K562 (cell line): ENCODE measurements at regions not wholly inside any gene's neighbourhood (a gene's known extent, or its start where the extent isn't known, plus 50 kb on each side); places are given as distances from the start of the nearest gene placed in this dataset.

Experiments
- ATAC-seq: fragments of 200-7000 bp; cut with Tn5 transposase; 3 replicates; pipeline ENCODE4 v1.9.1; 2020; ENCODE audit warnings: moderate library complexity
- BruUV-seq: library from RNA; stranded (reverse); fragments of 400-500 nt; replicated peaks from 2 replicates; lab custom pipeline; 2021; lab: Mats Ljungman, UMichigan
- CTCF ChIA-PET: fragments of 300-600 bp; formaldehyde crosslinking; extraction: SDS; loops from one replicate; lab custom pipeline; 2021; ENCODE audit warnings: low intra/inter-chr PET ratio; lab: Yijun Ruan, JAX
- POLR2A ChIA-PET: fragments of 300-600, 350-650 bp; sonication (Branson Sonifier 250); formaldehyde crosslinking; extraction: SDS; loops from one replicate; lab custom pipeline; 2021; ENCODE audit warnings: antibody characterized with exemption, inconsistent platforms; lab: Yijun Ruan, JAX
- DNase-seq, 4 experiments: peaks; one replicate each; pipeline versions ENCODE4 v3.0.0 to v3.0.0-alpha.2; 2011 to 2018; ENCODE audit warnings: low spot score in 3 of 4, mixed read lengths in 3 of 4; ENCODE audit errors: extremely low read depth in 1 of 4
- FAIRE-seq: peaks from 2 replicates; lab custom pipeline; 2011; peaks lifted over from hg19 to GRCh38; lab: Jason Lieb, UNC
- H2AFZ ChIP-seq: 2 replicates; pipeline ENCODE4 v1.6.0; 2011; ENCODE audit warnings: low read depth, low read length, control low read depth, inconsistent platforms
- H3K27ac ChIP-seq: fragments of 200-600 bp; 3 replicates; pipeline ENCODE4 v1.8.0; 2011; ENCODE audit warnings: low read depth, mild to moderate bottlenecking, control low read depth, inconsistent platforms, low read length, moderate library complexity, mixed read lengths; ENCODE audit errors: extremely low read depth
- H3K27me3 ChIP-seq, 2 experiments: fragments of 300-600 bp in 1 of 2; 2 replicates in 1 of 2; 3 replicates in 1 of 2; pipeline versions ENCODE4 v1.6.0 to v1.8.0; 2011; ENCODE audit warnings: inconsistent platforms in 2 of 2, low read length in 2 of 2, mild to moderate bottlenecking in 1 of 2, mixed read lengths in 1 of 2, moderate library complexity in 1 of 2; ENCODE audit not compliant: control insufficient read depth in 2 of 2, insufficient read depth in 2 of 2
- H3K36me3 ChIP-seq: fragments of 300-600 bp; 3 replicates; pipeline ENCODE4 v1.8.0; 2011; ENCODE audit warnings: mild to moderate bottlenecking, low read length, inconsistent platforms; ENCODE audit not compliant: control insufficient read depth, insufficient read depth
- H3K4me1 ChIP-seq, 2 experiments: fragments of 200-600 bp in 1 of 2; replicated peaks in 1 of 2; 2 replicates in 1 of 2; 3 replicates in 1 of 2; pipeline versions ENCODE4 v1.5.1 to v1.8.0; 2011; ENCODE audit warnings: inconsistent platforms in 2 of 2, low read length in 2 of 2, mild to moderate bottlenecking in 1 of 2, mixed read lengths in 1 of 2, moderate library complexity in 1 of 2; ENCODE audit not compliant: control insufficient read depth in 2 of 2, insufficient read depth in 2 of 2
- H3K4me2 ChIP-seq: 2 replicates; pipeline ENCODE4 v1.6.1; 2011; ENCODE audit warnings: low read length, control low read depth, inconsistent platforms, mixed read lengths; ENCODE audit not compliant: insufficient read depth
- H3K4me3 ChIP-seq: fragments of 200-600 bp; sonication (generic), shearing (Covaris generic); 2 replicates; pipeline ENCODE4 v1.5.1; 2016; ENCODE audit warnings: control low read depth, inconsistent platforms
- H3K79me2 ChIP-seq: fragments of 200-600 bp; 3 replicates; pipeline ENCODE4 v1.8.0; 2011; ENCODE audit warnings: low read length, inconsistent platforms; ENCODE audit not compliant: control insufficient read depth, insufficient read depth
- H3K9ac ChIP-seq, 2 experiments: 2 replicates each; pipeline versions ENCODE4 v1.6.0 to v1.6.1; 2011; ENCODE audit warnings: low read depth in 2 of 2, low read length in 2 of 2, control low read depth in 1 of 2, inconsistent platforms in 1 of 2, mild to moderate bottlenecking in 1 of 2, mixed read lengths in 1 of 2; ENCODE audit not compliant: insufficient read depth in 1 of 2
- H3K9me1 ChIP-seq: one replicate; pipeline ENCODE4 v1.6.0; 2011; ENCODE audit warnings: inconsistent platforms, mild to moderate bottlenecking, low read length, moderate library complexity; ENCODE audit not compliant: control insufficient read depth, insufficient read depth
- H3K9me3 ChIP-seq: replicated peaks from 2 replicates; pipeline ENCODE4 v1.5.1; 2011; ENCODE audit warnings: low read depth, low read length, inconsistent platforms; ENCODE audit not compliant: control insufficient read depth, insufficient read depth
- H4K20me1 ChIP-seq: replicated peaks from 2 replicates; pipeline ENCODE4 v1.6.1; 2011; ENCODE audit warnings: low read length, inconsistent platforms, mixed read lengths; ENCODE audit not compliant: control insufficient read depth, insufficient read depth
- CEBPZ ChIP-seq: fragments of 150-350 bp; IDR thresholded peaks from 2 replicates; pipeline ENCODE4 v1.6.1; 2014; ENCODE audit warnings: low read depth, mild to moderate bottlenecking, low read length, borderline replicate concordance
- TAF9B ChIP-seq: fragments of 450-650 bp; IDR thresholded peaks from 2 replicates; pipeline ENCODE4 v1.6.1; 2018; ENCODE audit warnings: mild to moderate bottlenecking; ENCODE audit not compliant: partially characterized antibody
- TCF7 ChIP-seq: sonication (generic); IDR thresholded peaks from 2 replicates; pipeline ENCODE4 v1.6.1; 2016; ENCODE audit warnings: antibody characterized with exemption, borderline replicate concordance
- YBX1 ChIP-seq: fragments of 450-650 bp; IDR thresholded peaks from 2 replicates; pipeline ENCODE4 v1.7.1; 2016; ENCODE audit warnings: mild to moderate bottlenecking
- ZBTB1 ChIP-seq: sonication (generic); formaldehyde crosslinking; IDR thresholded peaks from 2 replicates; pipeline ENCODE4 v1.8.1; 2023; ENCODE audit warnings: missing genetic modification reagents, low read depth, mild to moderate bottlenecking, borderline replicate concordance
- ZNF780A ChIP-seq: fragments of 250-450 bp; sonication (Bioruptor Pico); IDR thresholded peaks from 2 replicates; pipeline ENCODE4 v1.5.0; 2021; ENCODE audit warnings: mild to moderate bottlenecking
- WGBS: fragments of 100-300 bp; shearing (Covaris generic); methylation state at CpG from one replicate; pipeline ENCODE4 v1.1.6; 2016; ENCODE audit warnings: low coverage, mixed read lengths; ENCODE audit not compliant: insufficient coverage; ENCODE audit errors: missing lambda C conversion rate; 5-methylcytosine and 5-hydroxymethylcytosine counted together
- in situ Hi-C: fragments of 300-500 bp; cut with MboI; formaldehyde crosslinking; loops from 4 replicates; pipeline ENCODE4 v1.15.0; 2018; ENCODE audit warnings: inconsistent platforms, mixed read lengths
- intact Hi-C: fragments of 100-400 bp; cut with micrococcal nuclease; formaldehyde crosslinking; loops from 2 replicates; pipeline ENCODE4 v1.14.2; 2022

GRCh38 chr14:54140551-54140950, 183.9 kb upstream of the BMP4 start:
- in situ Hi-C loops (no loop called here), intact Hi-C loops (no loop called here)
- DNase-seq: no peak
- Histone ChIP-seq H3K79me2 (no peaks in the 10 kb centered on the region), H3K4me1 (no peaks in the 10 kb centered on the region), H3K36me3 (no peaks in the 10 kb centered on the region), H3K27ac (no peak overlapping the region), H2AFZ (no peak overlapping the region), H3K9me3 (no peaks in the 10 kb centered on the region; the same call in 1 of the 2 replicates), H3K27me3 (no peaks in the 10 kb centered on the region), H3K9me1 (no peaks in the 10 kb centered on the region), H4K20me1 (no peaks in the 10 kb centered on the region), H3K4me3 (no peak overlapping the region), H3K4me2 (no peak overlapping the region), H3K9ac (no peak overlapping the region)
- ChIA-PET POLR2A (no interaction called here), CTCF (no interaction called here)
- no peak for ATAC-seq
- BruUV-seq: no TSS peak
- WGBS: 5% methylated on average over 1 of the region's 1 CpG
- TF ChIP-seq ZNF780A (CRISPR knock-in tag) (no peak), YBX1 (no peak), TCF7 (no peak), CEBPZ (no peak), ZBTB1 (CRISPR knock-in tag) (no peak), TAF9B (no peak)
- no peak for FAIRE-seq
